HG02970 (cell line): ENCODE measurements at regions not wholly inside any gene's neighbourhood (a gene's known extent, or its start where the extent isn't known, plus 50 kb on each side); places are given as distances from the start of the nearest gene placed in this dataset.

Experiments used
- ATAC-seq: cut with Tn5 transposase; IDR thresholded peaks from one replicate; pipeline ENCODE4 v1.9.1; 2021; ENCODE audit warnings: mild to moderate bottlenecking, moderate library complexity, moderate number of reproducible peaks; ENCODE audit not compliant: unreplicated experiment, low FRiP score

GRCh38 chr6:77979204-77979603, 326.4 kb downstream of the MEI4 start:
- ATAC-seq: no peak

- ATAC-seq: peak; percentile 78
Observed at GRCh38 chr6:77986380-77987034, 333.7 kb downstream of the MEI4 start.

GRCh38 chr6:77987035-77987384, 334.2 kb downstream of the MEI4 start:
- ATAC-seq: peak; percentile 22

- no peak for ATAC-seq
Observed at GRCh38 chr6:78010130-78010529, 357.3 kb downstream of the MEI4 start.

DNA sequence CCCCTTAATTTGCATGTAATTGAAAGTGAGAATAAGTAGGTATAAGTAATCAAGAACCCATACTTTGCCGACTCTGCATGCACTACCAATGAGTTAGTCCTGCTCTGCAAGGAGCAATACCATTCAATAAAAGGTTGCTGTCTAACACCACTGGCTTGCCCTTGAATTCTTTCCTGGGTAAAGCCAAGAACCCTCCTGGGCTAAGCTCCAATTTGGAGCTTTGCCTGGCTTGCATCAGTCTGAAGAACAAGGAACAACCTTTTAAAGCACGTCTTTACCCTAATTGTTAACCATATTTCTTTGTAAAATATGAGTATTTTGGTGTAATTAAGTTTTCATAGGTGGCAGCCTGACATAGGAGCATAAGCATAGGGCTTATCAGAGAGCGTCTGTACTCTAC, 367.7 kb downstream of the MEI4 start:
- no peak for ATAC-seq

DNA sequence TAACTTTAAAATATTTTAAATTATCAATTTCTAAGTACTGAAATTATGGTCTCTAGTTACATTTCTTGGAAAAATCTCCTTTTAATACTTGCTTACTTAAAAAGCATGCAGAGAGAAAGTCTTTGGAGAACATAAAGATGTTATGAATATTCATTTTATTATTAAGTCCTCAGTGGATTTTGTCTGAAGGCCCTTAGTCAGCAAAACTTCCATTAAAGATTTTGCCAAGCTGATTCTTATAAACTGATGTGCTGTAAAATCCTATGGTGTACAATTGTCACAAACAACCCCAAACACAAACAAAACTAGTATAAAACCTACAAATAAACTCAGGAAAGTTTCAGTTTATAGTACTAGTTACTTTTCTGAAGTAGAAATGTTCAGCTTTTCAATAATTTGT, 372.7 kb downstream of the MEI4 start:
- ATAC-seq: no peak

GRCh38 chr6:78031228-78031627, 378.4 kb downstream of the MEI4 start:
- ATAC-seq: no peak

DNA sequence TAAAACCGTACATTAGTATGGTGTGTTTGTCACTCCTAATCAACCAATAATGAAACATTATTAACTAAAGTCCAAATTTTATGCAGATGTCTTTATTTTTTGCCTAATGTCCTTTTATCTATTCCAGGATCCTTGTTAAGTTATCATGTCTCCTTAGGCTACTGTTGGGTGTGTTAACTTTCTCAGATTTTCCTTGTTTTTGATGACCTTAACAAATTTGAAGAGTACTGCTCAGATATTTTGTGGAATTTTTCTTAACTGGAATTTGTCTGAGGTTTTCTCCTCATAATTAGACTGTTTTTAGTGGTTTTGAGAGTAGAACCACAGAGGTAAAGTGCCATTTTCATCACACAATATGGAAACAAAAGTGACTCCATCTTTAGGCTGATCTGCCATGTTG, 406.3 kb downstream of the MEI4 start:
- ATAC-seq: no peak

DNA sequence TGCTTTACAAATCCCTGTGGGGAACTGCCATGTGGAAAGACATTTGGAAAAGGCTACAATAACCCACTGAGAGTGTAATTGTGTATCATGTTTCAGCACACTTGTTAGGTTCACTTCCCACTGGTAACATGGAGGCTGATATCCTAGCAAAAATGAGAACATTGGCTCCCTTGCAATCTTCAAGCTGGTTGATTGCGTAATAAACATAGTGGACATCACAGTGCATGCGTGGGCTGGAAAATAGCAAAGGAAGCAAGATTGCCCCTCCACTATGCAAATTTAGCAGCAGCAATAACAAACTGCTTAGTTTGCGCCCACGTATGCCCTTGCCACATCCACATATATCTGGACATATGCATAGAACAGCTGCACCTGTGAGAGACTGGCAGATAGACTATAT, 410.2 kb downstream of the MEI4 start:
- ATAC-seq: no peak

- no peak for ATAC-seq
Observed at GRCh38 chr6:78076371-78076770, 423.5 kb downstream of the MEI4 start.

- ATAC-seq: no peak
Observed at GRCh38 chr6:78089531-78089930, 436.7 kb downstream of the MEI4 start.

GRCh38 chr6:78093906-78094305, 441.1 kb downstream of the MEI4 start:
- ATAC-seq: no peak

DNA sequence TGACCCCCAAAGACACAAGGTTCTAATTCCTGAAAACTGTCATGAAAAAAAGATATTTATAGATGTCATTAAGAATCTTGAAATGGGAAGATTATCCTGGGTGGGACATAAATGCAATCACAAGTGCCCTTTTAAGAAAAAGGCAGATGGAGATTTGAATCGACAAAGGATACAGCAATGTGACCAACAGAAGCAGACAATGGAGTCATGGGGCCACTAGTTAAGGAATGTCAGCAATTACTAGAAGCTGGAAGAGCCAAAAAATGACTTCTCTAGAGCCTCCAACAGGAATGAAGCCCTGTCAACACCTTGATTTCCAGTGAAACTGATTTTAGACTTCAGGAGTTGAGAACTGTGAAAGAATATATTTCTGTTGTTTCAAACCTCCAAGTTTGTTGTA, 448.5 kb downstream of the MEI4 start:
- ATAC-seq: no peak

GRCh38 chr6:78110641-78111040, 457.8 kb downstream of the MEI4 start:
- ATAC-seq: no peak

DNA sequence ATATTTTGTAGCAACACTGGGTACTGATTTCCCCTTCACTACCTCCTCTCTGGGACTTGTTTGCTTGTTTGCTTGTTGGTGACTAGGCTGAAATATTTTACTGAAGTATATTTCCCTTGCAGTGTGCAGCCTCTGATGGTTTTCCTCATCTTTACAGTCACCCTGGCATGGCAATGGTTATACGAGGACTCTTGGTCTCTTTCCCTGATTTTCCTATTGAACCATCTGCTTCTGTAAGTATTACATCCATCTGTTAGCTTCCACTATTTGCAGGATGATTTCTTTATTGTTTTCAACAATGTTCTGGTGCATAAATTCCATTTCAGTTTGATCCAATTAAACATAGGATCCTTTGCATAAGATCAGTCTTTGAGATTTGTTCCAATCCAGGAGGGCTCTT, 465.1 kb downstream of the MEI4 start:
- no peak for ATAC-seq

- no peak for ATAC-seq
Observed at GRCh38 chr6:78131521-78131920, 478.7 kb downstream of the MEI4 start.

GRCh38 chr6:78132671-78133410, 480.0 kb downstream of the MEI4 start:
- no peak for ATAC-seq

GRCh38 chr6:78150425-78150824, 497.6 kb downstream of the MEI4 start:
- ATAC-seq: no peak

DNA sequence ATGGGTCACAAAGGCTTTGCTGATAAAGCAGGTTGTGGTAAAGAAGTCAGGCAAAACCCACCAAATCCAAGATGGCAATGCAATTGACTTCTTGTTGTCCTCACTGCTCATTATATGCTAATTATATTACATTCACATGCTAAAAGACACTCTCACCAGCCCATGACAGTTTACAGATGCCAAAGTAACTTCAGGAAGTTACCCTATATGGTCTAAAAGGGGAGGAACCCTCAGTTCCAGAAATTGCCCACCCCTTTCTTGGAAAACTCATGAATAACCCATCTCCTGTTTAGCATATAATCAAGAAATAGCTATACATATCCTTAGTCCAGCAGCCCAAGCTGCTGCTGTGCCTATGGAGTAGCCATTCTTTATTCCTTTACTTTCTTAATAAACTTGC, 501.1 kb downstream of the MEI4 start:
- no peak for ATAC-seq

DNA sequence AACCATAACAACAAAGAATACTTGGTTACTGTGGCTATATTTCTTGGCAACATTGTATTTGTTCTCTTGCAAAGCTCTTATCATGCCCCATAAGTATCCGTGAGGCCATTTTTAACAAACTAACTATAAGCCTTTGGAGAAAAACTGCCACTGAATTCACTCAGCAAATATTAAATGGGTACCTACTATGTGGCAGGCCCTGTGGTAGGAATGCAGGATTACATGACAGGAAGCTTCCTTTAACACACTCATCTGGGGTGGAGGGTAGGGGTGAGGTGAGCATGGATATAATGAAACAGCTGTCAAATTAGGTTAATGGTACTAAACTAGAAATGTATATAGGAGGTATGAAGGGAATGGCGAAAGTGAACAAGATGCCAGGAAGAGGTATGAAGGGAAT, 504.8 kb downstream of the MEI4 start:
- no peak for ATAC-seq

DNA sequence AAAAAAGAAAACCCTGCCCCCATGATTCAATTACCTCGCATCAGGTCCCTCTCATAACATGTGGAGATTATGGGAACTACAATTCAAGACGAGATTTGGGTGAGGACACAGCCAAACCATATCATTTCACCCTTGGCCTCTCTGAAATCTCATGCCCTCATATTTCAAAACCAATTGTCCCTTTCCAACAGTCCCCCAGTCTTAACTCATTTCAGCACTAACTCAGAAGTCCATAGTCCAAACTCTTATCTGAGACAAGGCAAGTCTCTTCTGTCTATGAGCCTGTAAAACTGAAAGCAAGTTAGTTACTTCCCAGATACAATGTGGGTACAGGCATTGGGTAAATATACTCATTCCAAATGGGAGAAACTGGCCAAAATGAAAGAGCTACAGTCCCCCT, 536.1 kb downstream of the MEI4 start:
- ATAC-seq: no peak

- ATAC-seq: no peak
Observed at GRCh38 chr6:78192057-78192456, 539.2 kb downstream of the MEI4 start.
